Progenitor cell of endocrine pancreas (in vitro differentiated cells): ENCODE measurements at regions not wholly inside any gene's neighbourhood (a gene's known extent, or its start where the extent isn't known, plus 50 kb on each side); places are given as distances from the start of the nearest gene placed in this dataset.
"Not testable (repeated sequence)": the region's sequence is repeated elsewhere in the genome, so short reads cannot be mapped to it uniquely, and the experiment has no call there.

Source experiments
- DNase-seq: peaks from one replicate; pipeline ENCODE4 v3.0.0; 2021; ENCODE audit warnings: low spot score; ENCODE audit not compliant: unreplicated experiment
- H3K27ac Mint-ChIP-seq: 2 replicates; pipeline ENCODE4 v1.8.0; 2021; ENCODE audit warnings: mild to moderate bottlenecking, moderate library complexity, mixed read lengths
- H3K27me3 Mint-ChIP-seq: 2 replicates; pipeline ENCODE4 v1.8.0; 2021; ENCODE audit warnings: mixed read lengths
- H3K36me3 Mint-ChIP-seq: 2 replicates; pipeline ENCODE4 v1.8.0; 2022; ENCODE audit warnings: mixed read lengths; ENCODE audit not compliant: insufficient read depth
- H3K4me1 Mint-ChIP-seq: 2 replicates; pipeline ENCODE4 v1.8.0; 2021; ENCODE audit warnings: low read depth, mixed read lengths
- H3K4me3 Mint-ChIP-seq: 2 replicates; pipeline ENCODE4 v1.8.0; 2021; ENCODE audit warnings: low read depth, mild to moderate bottlenecking, moderate library complexity, mixed read lengths
- H3K9me3 Mint-ChIP-seq: 2 replicates; pipeline ENCODE4 v1.8.0; 2021; ENCODE audit warnings: low read depth, mixed read lengths
- TF ChIP-seq, protein P1 (sequence below): fragments of 200-600 bp; sonication (generic); IDR thresholded peaks from one replicate; pipeline ENCODE4 v1.5.0; 2021; ENCODE audit warnings: antibody characterized with exemption, mild to moderate bottlenecking; ENCODE audit not compliant: unreplicated experiment

- no peak for DNase-seq
- TF ChIP-seq, protein P1, sequence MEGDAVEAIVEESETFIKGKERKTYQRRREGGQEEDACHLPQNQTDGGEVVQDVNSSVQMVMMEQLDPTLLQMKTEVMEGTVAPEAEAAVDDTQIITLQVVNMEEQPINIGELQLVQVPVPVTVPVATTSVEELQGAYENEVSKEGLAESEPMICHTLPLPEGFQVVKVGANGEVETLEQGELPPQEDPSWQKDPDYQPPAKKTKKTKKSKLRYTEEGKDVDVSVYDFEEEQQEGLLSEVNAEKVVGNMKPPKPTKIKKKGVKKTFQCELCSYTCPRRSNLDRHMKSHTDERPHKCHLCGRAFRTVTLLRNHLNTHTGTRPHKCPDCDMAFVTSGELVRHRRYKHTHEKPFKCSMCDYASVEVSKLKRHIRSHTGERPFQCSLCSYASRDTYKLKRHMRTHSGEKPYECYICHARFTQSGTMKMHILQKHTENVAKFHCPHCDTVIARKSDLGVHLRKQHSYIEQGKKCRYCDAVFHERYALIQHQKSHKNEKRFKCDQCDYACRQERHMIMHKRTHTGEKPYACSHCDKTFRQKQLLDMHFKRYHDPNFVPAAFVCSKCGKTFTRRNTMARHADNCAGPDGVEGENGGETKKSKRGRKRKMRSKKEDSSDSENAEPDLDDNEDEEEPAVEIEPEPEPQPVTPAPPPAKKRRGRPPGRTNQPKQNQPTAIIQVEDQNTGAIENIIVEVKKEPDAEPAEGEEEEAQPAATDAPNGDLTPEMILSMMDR, result no peak
- no peaks in the 10 kb centered on the region for H3K4me1 Mint-ChIP-seq
- no peak overlapping the region for H3K4me3 Mint-ChIP-seq
- H3K36me3 Mint-ChIP-seq, result no peaks in the 10 kb centered on the region
- peaks cover 5% of the 10 kb centered on the region for H3K9me3 Mint-ChIP-seq
- H3K27ac Mint-ChIP-seq, result no peak overlapping the region
- no peaks in the 10 kb centered on the region for H3K27me3 Mint-ChIP-seq
Measured at GRCh38 chr2:195238826-195239225, 418.2 kb upstream of the SLC39A10 start.

DNA sequence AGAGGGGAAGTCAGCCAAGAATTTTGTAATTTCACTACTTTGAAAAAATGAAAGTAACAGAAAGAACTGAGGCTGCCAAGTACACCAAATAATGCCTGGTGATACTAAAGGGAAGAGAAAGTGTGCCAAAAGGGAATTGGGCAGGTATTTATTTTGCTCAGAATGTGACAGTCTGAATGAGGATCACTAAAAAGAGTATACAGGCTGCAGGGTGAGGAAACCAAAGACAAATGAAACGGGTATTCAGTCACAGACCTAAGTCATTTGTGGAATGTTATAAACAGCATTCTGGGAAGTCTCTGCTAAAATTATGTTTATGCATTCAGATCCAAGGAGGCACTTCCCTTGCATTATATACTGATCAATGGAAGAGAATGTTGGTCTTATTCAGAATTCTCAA is 418.6 kb upstream of the SLC39A10 start:
- H3K4me1 Mint-ChIP-seq, result no peaks in the 10 kb centered on the region
- H3K27ac Mint-ChIP-seq, result no peak overlapping the region
- DNase-seq, result no peak
- TF ChIP-seq, protein P1, result no peak
- peaks cover 3% of the 10 kb centered on the region for H3K9me3 Mint-ChIP-seq
- no peak overlapping the region for H3K4me3 Mint-ChIP-seq
- H3K36me3 Mint-ChIP-seq, result no peaks in the 10 kb centered on the region
- no peaks in the 10 kb centered on the region for H3K27me3 Mint-ChIP-seq

GRCh38 chr2:195228547-195228946 is 428.5 kb upstream of the SLC39A10 start:
- not testable (repeated sequence) for H3K9me3 Mint-ChIP-seq, H3K4me1 Mint-ChIP-seq, DNase-seq, H3K4me3 Mint-ChIP-seq, H3K36me3 Mint-ChIP-seq, H3K27me3 Mint-ChIP-seq, H3K27ac Mint-ChIP-seq

- H3K9me3 Mint-ChIP-seq, result no peaks in the 10 kb centered on the region
- DNase-seq, result no peak
- peaks cover 1% of the 10 kb centered on the region for H3K4me1 Mint-ChIP-seq
- H3K27ac Mint-ChIP-seq, result no peak overlapping the region
- H3K27me3 Mint-ChIP-seq, result no peaks in the 10 kb centered on the region
- TF ChIP-seq, protein P1, result no peak
- no peaks in the 10 kb centered on the region for H3K36me3 Mint-ChIP-seq
- H3K4me3 Mint-ChIP-seq, result no peak overlapping the region
Measured at GRCh38 chr2:195214072-195214471, 443.0 kb upstream of the SLC39A10 start.

DNA sequence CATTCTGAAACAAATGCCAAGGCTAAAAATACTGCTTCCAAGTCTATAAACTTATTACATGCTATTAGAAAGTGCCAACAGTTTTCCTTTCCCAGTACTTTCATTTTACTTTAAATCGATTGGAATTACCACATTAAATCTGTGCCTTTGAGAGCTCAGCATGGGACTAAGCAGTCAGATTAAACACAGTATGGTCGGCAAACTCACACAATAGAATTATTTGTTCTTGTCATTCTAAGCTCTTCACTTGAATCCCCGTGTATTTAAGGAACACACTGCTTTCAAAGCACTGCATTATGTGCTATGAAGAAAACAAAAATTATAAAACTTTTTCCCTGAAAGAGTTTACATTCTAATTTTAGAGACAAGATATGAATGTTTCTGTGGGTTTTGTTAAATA is 444.4 kb upstream of the SLC39A10 start:
- no peak overlapping the region for H3K4me3 Mint-ChIP-seq
- H3K4me1 Mint-ChIP-seq, result peaks cover 1% of the 10 kb centered on the region
- no peaks in the 10 kb centered on the region for H3K36me3 Mint-ChIP-seq
- DNase-seq, result no peak
- H3K27ac Mint-ChIP-seq, result no peak overlapping the region
- H3K27me3 Mint-ChIP-seq, result no peaks in the 10 kb centered on the region
- H3K9me3 Mint-ChIP-seq, result no peaks in the 10 kb centered on the region
- TF ChIP-seq, protein P1, result no peak

DNA sequence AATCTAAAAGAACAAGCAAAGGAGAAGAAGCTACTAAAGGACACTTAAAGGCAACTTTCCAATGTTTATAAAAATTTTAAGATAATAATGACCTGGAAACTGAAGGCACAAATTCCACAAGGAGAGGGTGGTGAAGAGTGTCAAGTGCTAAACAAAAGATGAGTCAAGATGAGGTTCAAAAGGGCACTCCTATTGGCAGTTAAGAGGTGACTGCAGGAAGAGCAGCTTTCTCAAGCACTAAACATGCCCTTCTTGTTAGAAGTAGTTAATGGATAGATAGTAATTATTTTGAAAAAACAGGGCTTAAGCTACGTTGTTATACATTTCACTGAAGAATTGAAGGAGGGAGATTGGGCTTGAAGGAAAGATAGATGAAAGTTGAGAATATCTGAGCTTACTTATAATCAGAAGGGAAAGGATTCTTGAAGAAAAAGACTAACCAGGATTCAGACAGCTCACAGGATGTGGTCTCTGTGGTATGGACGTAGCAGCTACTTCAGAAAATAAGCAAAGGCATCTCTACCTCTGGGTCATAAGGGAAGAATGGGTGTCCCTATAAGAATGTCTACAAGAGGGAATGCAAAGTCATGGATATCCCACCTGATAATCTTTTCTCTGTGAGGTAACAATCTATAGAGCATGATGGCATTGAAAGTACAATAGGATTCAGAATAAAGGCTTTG is 454.7 kb upstream of the SLC39A10 start:
- TF ChIP-seq, protein P1, result no peak
- Mint-ChIP-seq H3K36me3 (no peaks in the 10 kb centered on the region), H3K27ac (no peak overlapping the region), H3K9me3 (no peaks in the 10 kb centered on the region), H3K4me1 (peaks cover 6% of the 10 kb centered on the region), H3K27me3 (no peaks in the 10 kb centered on the region), H3K4me3 (no peak overlapping the region)
- DNase-seq, result no peak
